ENCODE measurements at regions not wholly inside any gene's neighbourhood (a gene's known extent, or its start where the extent isn't known, plus 50 kb on each side); places are given as distances from the start of the nearest gene placed in this dataset.
"Not testable (repeated sequence)": the region's sequence is repeated elsewhere in the genome, so short reads cannot be mapped to it uniquely, and the experiment has no call there.

GRCh38 chr12:131285905-131286295 is 332.2 kb downstream of the ADGRD1 start:
- H3K9me3 ChIP-seq; H3K4me1 ChIP-seq; H3K27ac ChIP-seq; H3K4me3 ChIP-seq; H3K27me3 ChIP-seq; H3K36me3 ChIP-seq; intact Hi-C loops (cut with DNase I): not testable (repeated sequence)
- peak in 1 of 2 donors; percentile 21 for DNase-seq (ENCODE audit: low spot score in 2 of 2)

- H3K27ac ChIP-seq; H3K4me1 ChIP-seq; intact Hi-C loops (cut with DNase I); H3K36me3 ChIP-seq; H3K27me3 ChIP-seq; H3K9me3 ChIP-seq; H3K4me3 ChIP-seq; DNase-seq (ENCODE audit: low spot score in 2 of 2): not testable (repeated sequence)
Observed at GRCh38 chr12:131286301-131286700, 332.6 kb downstream of the ADGRD1 start.

GRCh38 chr12:131287015-131287937 is 333.6 kb downstream of the ADGRD1 start:
- peak in 1 of 2 donors; percentile 39 for DNase-seq (ENCODE audit: low spot score in 2 of 2)
- intact Hi-C loops (cut with DNase I), result no loop called here
- Histone ChIP-seq H3K27me3 (no peaks in the 10 kb centered on the region), H3K36me3 (no peaks in the 10 kb centered on the region), H3K4me1 (no peaks in the 10 kb centered on the region), H3K4me3 (no peak overlapping the region), H3K27ac (no peak overlapping the region), H3K9me3 (no peaks in the 10 kb centered on the region)
- no peak for TF ChIP-seq CTCF (IDR thresholded peaks at IDR 0.05)

GRCh38 chr12:131287938-131288764 is 334.4 kb downstream of the ADGRD1 start:
- no peaks in the 10 kb centered on the region for H3K9me3 ChIP-seq
- H3K4me1 ChIP-seq, result no peaks in the 10 kb centered on the region
- H3K36me3 ChIP-seq, result no peaks in the 10 kb centered on the region
- DNase-seq (ENCODE audit: low spot score in 2 of 2), result peak in 1 of 2 donors; percentile 48
- TF ChIP-seq CTCF (IDR thresholded peaks at IDR 0.05), result no peak
- H3K4me3 ChIP-seq, result no peak overlapping the region
- no peak overlapping the region for H3K27ac ChIP-seq
- intact Hi-C loops (cut with DNase I), result no loop called here
- no peaks in the 10 kb centered on the region for H3K27me3 ChIP-seq

GRCh38 chr12:131288765-131289695 is 335.3 kb downstream of the ADGRD1 start:
- H3K27ac ChIP-seq; H3K36me3 ChIP-seq; H3K4me3 ChIP-seq; intact Hi-C loops (cut with DNase I); H3K9me3 ChIP-seq; H3K4me1 ChIP-seq; H3K27me3 ChIP-seq: not testable (repeated sequence)
- peak in 1 of 2 donors; percentile 47 for DNase-seq (ENCODE audit: low spot score in 2 of 2)

- peak in 1 of 2 donors; percentile 44 for DNase-seq (ENCODE audit: low spot score in 2 of 2)
- H3K27me3 ChIP-seq; H3K36me3 ChIP-seq; H3K4me1 ChIP-seq; H3K9me3 ChIP-seq; intact Hi-C loops (cut with DNase I); H3K4me3 ChIP-seq; H3K27ac ChIP-seq: not testable (repeated sequence)
Observed at GRCh38 chr12:131289807-131290206, 336.1 kb downstream of the ADGRD1 start.

- DNase-seq (ENCODE audit: low spot score in 2 of 2), result peak in 1 of 2 donors; percentile 15
- no peak for TF ChIP-seq CTCF (IDR thresholded peaks at IDR 0.05)
- Histone ChIP-seq H3K36me3 (no peaks in the 10 kb centered on the region), H3K4me3 (no peak overlapping the region), H3K4me1 (no peaks in the 10 kb centered on the region), H3K9me3 (no peaks in the 10 kb centered on the region), H3K27me3 (no peaks in the 10 kb centered on the region), H3K27ac (no peak overlapping the region)
- intact Hi-C loops (cut with DNase I), result no loop called here
Observed at GRCh38 chr12:131290255-131290959, 336.7 kb downstream of the ADGRD1 start.

- H3K4me3 ChIP-seq; H3K27me3 ChIP-seq; intact Hi-C loops (cut with DNase I); H3K27ac ChIP-seq; H3K36me3 ChIP-seq; H3K9me3 ChIP-seq; H3K4me1 ChIP-seq: not testable (repeated sequence)
- DNase-seq (ENCODE audit: low spot score in 2 of 2), result peak in 1 of 2 donors; percentile 56
Observed at GRCh38 chr12:131293071-131294015, 339.6 kb downstream of the ADGRD1 start.

- intact Hi-C loops (cut with DNase I); H3K36me3 ChIP-seq; H3K27me3 ChIP-seq; H3K27ac ChIP-seq; H3K4me3 ChIP-seq; H3K4me1 ChIP-seq; H3K9me3 ChIP-seq: not testable (repeated sequence)
- peak in 1 of 2 donors; percentile 48 for DNase-seq (ENCODE audit: low spot score in 2 of 2)
Observed at GRCh38 chr12:131294716-131295115, 341.0 kb downstream of the ADGRD1 start.

Data from ascending aorta (tissue), 2 donors.